SK-N-SH (cell line): ENCODE measurements at regions not wholly inside any gene's neighbourhood (a gene's known extent, or its start where the extent isn't known, plus 50 kb on each side); places are given as distances from the start of the nearest gene placed in this dataset.

Source experiments
- CTCF ChIP-seq: fragments of 200-600 bp; sonication (generic); IDR thresholded peaks from 2 replicates; pipeline ENCODE4 v1.6.1; 2017; ENCODE audit warnings: antibody characterized with exemption, mild to moderate bottlenecking, moderate library complexity
- EP300 ChIP-seq, 2 experiments: IDR thresholded peaks; 2 replicates each; pipeline versions ENCODE4 v1.4.0 to v1.6.1; 2012; ENCODE audit warnings: borderline replicate concordance in 1 of 2, low read depth in 1 of 2, low read length in 1 of 2
- FOXJ3 ChIP-seq: sonication (generic); formaldehyde crosslinking; IDR thresholded peaks from 2 replicates; pipeline ENCODE4 v1.5.1; 2020; ENCODE audit warnings: mild to moderate bottlenecking, missing genetic modification reagents
- MAX ChIP-seq: IDR thresholded peaks from 2 replicates; pipeline ENCODE4 v1.4.0; 2012; ENCODE audit warnings: low read depth
- RCOR1 ChIP-seq: fragments of 150-350 bp; IDR thresholded peaks from 2 replicates; pipeline ENCODE4 v1.6.1; 2017; ENCODE audit warnings: antibody characterized with exemption, low read length
- RXRA ChIP-seq: IDR thresholded peaks from 2 replicates; pipeline ENCODE4 v1.4.0; 2012; ENCODE audit warnings: low read depth, mild to moderate bottlenecking, borderline replicate concordance
- TAF1 ChIP-seq: IDR thresholded peaks from 2 replicates; pipeline ENCODE4 v1.6.1; 2012; ENCODE audit warnings: low read depth, mild to moderate bottlenecking, low read length, moderate library complexity, borderline replicate concordance
- USF1 ChIP-seq: IDR thresholded peaks from 2 replicates; pipeline ENCODE4 v1.4.0; 2012; ENCODE audit warnings: low read depth, borderline replicate concordance

- TF ChIP-seq MAX, result no peak
- TF ChIP-seq TAF1, result no peak
- TF ChIP-seq CTCF, result no peak
- no peak for TF ChIP-seq EP300 (IDR thresholded peaks at IDR 0.05; ENCODE audit: borderline replicate concordance in 1 of 2, low read depth in 1 of 2, low read length in 1 of 2)
- TF ChIP-seq RCOR1, result no peak
- TF ChIP-seq FOXJ3 (CRISPR knock-in tag), result no peak
- TF ChIP-seq USF1, result no peak
- no peak for TF ChIP-seq RXRA
Measured at GRCh38 chr13:79862515-79862914, 381.6 kb downstream of the NDFIP2 start.
